ENCODE measurements at regions not wholly inside any gene's neighbourhood (a gene's known extent, or its start where the extent isn't known, plus 50 kb on each side); places are given as distances from the start of the nearest gene placed in this dataset.

DNA sequence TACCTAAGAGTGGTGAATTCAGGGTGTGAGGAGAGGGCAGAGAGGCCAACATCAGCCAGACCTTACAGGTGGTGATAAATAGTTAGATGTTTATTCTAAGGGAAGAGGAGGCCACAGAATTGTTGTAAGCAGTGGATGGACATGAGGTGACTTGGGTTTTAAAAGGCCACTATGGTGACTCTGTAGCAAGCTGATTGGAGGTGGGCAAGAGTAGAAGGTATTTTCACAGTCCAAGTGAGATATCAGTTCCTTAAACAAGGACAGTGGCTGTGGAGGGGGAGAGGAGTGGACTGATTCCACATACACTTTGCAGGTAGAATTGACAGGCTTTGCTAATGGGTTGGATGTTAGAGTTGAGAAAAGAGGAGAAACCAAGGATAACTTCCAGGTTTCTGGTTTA is 60.8 kb upstream of the CLDN14 start:
- no peak overlapping the region for H3K4me3 ChIP-seq (replicated peaks; ENCODE audit: low read depth, low read length)
- DNase-seq (ENCODE audit: low read depth): no peak
- TF ChIP-seq, protein P1, sequence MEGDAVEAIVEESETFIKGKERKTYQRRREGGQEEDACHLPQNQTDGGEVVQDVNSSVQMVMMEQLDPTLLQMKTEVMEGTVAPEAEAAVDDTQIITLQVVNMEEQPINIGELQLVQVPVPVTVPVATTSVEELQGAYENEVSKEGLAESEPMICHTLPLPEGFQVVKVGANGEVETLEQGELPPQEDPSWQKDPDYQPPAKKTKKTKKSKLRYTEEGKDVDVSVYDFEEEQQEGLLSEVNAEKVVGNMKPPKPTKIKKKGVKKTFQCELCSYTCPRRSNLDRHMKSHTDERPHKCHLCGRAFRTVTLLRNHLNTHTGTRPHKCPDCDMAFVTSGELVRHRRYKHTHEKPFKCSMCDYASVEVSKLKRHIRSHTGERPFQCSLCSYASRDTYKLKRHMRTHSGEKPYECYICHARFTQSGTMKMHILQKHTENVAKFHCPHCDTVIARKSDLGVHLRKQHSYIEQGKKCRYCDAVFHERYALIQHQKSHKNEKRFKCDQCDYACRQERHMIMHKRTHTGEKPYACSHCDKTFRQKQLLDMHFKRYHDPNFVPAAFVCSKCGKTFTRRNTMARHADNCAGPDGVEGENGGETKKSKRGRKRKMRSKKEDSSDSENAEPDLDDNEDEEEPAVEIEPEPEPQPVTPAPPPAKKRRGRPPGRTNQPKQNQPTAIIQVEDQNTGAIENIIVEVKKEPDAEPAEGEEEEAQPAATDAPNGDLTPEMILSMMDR (IDR thresholded peaks at IDR 0.05; ENCODE audit: low read length, missing control alignments): no peak

DNA sequence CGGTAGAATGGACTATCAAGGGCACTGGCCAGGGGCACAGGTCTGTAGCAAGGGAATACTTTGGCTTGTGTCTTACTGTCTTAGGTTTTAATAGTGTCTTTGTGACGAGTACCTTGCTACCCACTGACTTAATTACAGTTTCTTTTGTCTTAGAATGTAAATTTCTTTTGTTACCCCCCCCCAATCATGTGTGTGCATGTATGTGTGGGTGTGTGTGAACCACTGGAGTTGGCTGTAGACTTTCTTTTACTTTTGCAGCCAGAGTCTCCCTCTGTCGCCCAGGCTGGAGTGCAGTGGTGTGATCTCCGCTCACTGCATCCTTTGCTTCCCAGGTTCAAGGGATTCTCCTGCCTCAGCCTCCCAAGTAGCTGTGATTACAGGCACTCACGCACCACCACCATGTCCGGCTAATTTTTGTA is 61.8 kb upstream of the CLDN14 start:
- TF ChIP-seq, protein P1 (IDR thresholded peaks at IDR 0.05; ENCODE audit: low read length, missing control alignments): no peak
- no peak for DNase-seq (ENCODE audit: low read depth)
- no peak overlapping the region for H3K4me3 ChIP-seq (replicated peaks; ENCODE audit: low read depth, low read length)

DNA sequence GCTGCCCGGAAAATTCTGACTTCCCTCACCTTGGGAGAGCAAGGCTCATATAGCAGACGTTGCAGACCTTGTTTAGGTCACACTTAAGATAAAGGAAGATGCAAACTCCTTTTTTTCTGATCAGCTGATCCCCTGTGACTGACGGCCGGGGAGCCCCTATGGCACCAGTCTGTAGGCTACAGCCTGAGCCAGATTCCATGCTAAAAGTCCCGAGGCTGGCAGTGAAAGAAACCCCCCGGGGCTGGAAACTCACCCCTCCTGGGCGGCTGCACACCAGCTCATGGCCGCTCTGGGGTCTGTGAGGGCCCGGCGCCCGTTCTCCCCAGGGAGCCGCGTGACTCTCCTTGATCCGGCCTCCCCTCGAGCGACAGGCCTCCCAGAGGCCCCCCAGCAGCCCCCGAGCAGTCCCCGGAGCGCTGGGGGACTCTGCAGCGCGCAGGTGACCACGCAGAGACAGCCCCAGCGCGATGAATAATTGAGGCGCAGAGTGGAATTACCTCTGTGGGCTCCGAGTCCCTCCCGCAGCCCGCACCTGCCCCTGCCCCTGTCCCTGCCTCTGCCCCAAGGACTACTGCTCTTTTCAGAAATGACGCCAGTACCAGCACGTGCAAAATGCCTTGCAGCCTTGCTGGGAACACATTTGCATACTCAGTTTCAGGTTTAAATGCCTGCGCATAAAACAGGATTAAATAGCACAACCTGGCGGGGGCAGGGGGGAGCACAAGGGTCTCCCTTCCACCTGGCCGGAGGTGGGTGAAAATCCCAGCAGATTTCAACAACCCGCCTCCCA is 62.6 kb upstream of the CLDN14 start:
- TF ChIP-seq, protein P1 (IDR thresholded peaks at IDR 0.05; ENCODE audit: low read length, missing control alignments): no peak
- H3K4me3 ChIP-seq (replicated peaks; ENCODE audit: low read depth, low read length): no peak overlapping the region
- DNase-seq (ENCODE audit: low read depth): peak; percentile 9

DNA sequence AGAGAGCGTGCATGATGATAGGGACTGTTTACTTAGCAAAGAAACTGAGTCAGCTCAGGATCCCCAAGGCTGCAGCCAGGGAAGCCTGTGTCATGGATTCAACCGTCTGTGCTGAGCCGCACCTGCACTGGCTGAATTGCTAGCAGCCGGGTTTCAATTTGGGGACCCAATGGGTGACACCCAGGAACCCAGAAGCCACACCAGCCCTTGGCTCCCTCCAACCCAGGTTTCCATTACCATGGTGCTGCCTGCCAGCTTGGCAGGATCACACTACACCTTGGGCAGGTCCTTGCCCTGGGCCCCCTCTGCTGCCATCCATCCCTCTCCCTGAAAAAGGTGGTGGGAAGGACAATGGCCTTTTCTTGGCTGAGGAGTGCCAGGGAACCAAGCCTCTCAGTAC is 64.0 kb upstream of the CLDN14 start:
- no peak for DNase-seq (ENCODE audit: low read depth)
- no peak overlapping the region for H3K4me3 ChIP-seq (replicated peaks; ENCODE audit: low read depth, low read length)
- TF ChIP-seq, protein P1 (IDR thresholded peaks at IDR 0.05; ENCODE audit: low read length, missing control alignments): no peak

DNA sequence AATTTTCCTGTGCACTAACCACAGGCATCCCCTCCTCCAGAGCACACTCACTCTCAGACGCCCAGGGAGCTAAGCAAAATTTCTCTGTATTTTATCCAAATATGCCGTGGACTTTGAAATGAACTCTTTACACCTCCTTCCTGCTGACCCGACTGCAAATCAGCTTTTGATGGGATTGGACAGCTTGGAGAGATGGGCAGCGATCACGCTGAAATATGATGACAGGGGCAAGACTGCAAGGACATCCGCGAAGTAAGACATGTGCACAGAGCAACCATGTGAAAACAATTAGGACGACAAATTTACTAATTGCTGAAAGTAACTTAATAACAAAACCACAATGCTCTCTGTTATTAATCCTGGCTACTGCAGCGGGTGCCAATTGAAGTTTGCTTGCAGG is 64.6 kb upstream of the CLDN14 start:
- no peak for DNase-seq (ENCODE audit: low read depth)
- no peak overlapping the region for H3K4me3 ChIP-seq (replicated peaks; ENCODE audit: low read depth, low read length)
- TF ChIP-seq, protein P1 (IDR thresholded peaks at IDR 0.05; ENCODE audit: low read length, missing control alignments): no peak

DNA sequence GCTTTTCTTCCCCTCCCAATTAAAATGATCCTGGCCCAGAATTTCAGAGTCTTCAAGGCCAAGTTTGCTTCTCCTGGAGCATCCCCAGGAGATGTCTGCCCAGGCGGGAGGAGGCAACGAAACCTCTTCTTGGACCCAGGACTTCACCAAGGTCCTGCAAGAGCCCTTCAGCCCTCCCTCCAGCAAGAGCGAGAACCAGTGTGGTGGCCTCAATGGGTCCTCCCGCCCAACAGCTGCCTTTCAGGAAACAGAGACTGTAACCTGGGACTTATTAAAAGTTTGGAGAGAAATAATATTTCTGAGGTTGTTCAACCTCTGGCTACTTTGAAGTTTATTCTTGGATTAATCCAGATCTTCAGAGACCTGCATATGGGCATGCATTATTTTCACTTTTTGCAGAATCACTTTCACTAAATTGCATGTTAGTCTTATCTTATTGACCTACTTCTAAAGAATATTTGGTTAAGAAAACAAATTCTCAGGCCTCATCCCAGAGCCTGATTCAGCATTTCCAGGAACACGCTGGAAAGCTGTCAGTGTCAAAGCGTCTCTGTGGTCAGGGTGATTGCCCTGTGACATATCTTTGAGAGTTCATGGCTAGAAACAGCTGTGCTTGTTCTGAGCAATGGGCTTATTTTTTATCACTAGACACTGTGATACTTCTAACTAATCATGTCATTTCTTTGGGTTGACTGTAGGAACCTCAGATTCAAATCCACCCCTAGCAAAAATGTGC is 66.0 kb upstream of the CLDN14 start:
- peak; percentile 9 for DNase-seq (ENCODE audit: low read depth)

More for the DNA sequence above, 66.0 kb upstream of the CLDN14 start:
- no peak overlapping the region for H3K4me3 ChIP-seq (replicated peaks; ENCODE audit: low read depth, low read length)
- TF ChIP-seq, protein P1 (IDR thresholded peaks at IDR 0.05; ENCODE audit: low read length, missing control alignments): no peak

All from fibroblast of pulmonary artery (primary cell).